Vagina (tissue), 2 donors: ENCODE measurements at regions not wholly inside any gene's neighbourhood (a gene's known extent, or its start where the extent isn't known, plus 50 kb on each side); places are given as distances from the start of the nearest gene placed in this dataset.

ENCODE experiments used
- CTCF ChIP-seq, 3 experiments: fragments of 450-650 bp in 2 of 3; fragments of 200-600 bp in 1 of 3; sonication (generic) in 1 of 3; IDR thresholded peaks; one replicate each; pipeline ENCODE4 v1.5.1; 2017 to 2019; ENCODE audit warnings: antibody characterized with exemption in 3 of 3, mild to moderate bottlenecking in 2 of 3, moderate library complexity in 2 of 3
- POLR2A ChIP-seq, 2 donors: fragments of 450-650 bp; IDR thresholded peaks; one replicate each; pipeline ENCODE4 v1.6.1; 2017; ENCODE audit warnings: antibody characterized with exemption in 2 of 2, mild to moderate bottlenecking in 2 of 2, moderate library complexity in 2 of 2
- POLR2AphosphoS5 ChIP-seq, 2 donors: sonication (generic); formaldehyde crosslinking; IDR thresholded peaks; one replicate each; pipeline ENCODE4 v1.9.0; 2017; ENCODE audit warnings: antibody characterized with exemption in 2 of 2, mild to moderate bottlenecking in 2 of 2, low read depth in 1 of 2; ENCODE audit not compliant: insufficient read depth in 1 of 2

GRCh38 chr9:102519423-102519822, 475.7 kb upstream of the CYLC2 start:
- no peak for TF ChIP-seq CTCF (IDR thresholded peaks at IDR 0.05)
- TF ChIP-seq POLR2AphosphoS5 (IDR thresholded peaks at IDR 0.05; ENCODE audit: insufficient read depth in 1 of 2, low read depth in 1 of 2) = no peak
- TF ChIP-seq POLR2A (IDR thresholded peaks at IDR 0.05) = no peak
